ENCODE measurements at regions not wholly inside any gene's neighbourhood (a gene's known extent, or its start where the extent isn't known, plus 50 kb on each side); places are given as distances from the start of the nearest gene placed in this dataset.
"Not testable (repeated sequence)": the region's sequence is repeated elsewhere in the genome, so short reads cannot be mapped to it uniquely, and the experiment has no call there.

- H3K27ac Mint-ChIP-seq = no peak overlapping the region
- DNase-seq = no peak
- H3K4me3 Mint-ChIP-seq = no peak overlapping the region
- H3K4me1 Mint-ChIP-seq = no peaks in the 10 kb centered on the region
- no peaks in the 10 kb centered on the region for H3K27me3 Mint-ChIP-seq
- H3K36me3 Mint-ChIP-seq = no peaks in the 10 kb centered on the region
- no peaks in the 10 kb centered on the region for H3K9me3 Mint-ChIP-seq
- CTCF ChIA-PET = no interaction called here
Measured at GRCh38 chr6:81940451-81940985, 188.0 kb upstream of the TENT5A start.

GRCh38 chr6:81939766-81940165 is 187.3 kb upstream of the TENT5A start:
- Mint-ChIP-seq H3K27ac (no peak overlapping the region), H3K9me3 (no peaks in the 10 kb centered on the region), H3K36me3 (no peaks in the 10 kb centered on the region), H3K4me1 (no peaks in the 10 kb centered on the region), H3K4me3 (no peak overlapping the region), H3K27me3 (no peaks in the 10 kb centered on the region)
- CTCF ChIA-PET = no interaction called here
- DNase-seq = no peak

GRCh38 chr6:81938991-81939732 is 186.7 kb upstream of the TENT5A start:
- H3K4me1 Mint-ChIP-seq = no peaks in the 10 kb centered on the region
- H3K27ac Mint-ChIP-seq = no peak overlapping the region
- no peaks in the 10 kb centered on the region for H3K27me3 Mint-ChIP-seq
- CTCF ChIA-PET = no interaction called here
- no peaks in the 10 kb centered on the region for H3K36me3 Mint-ChIP-seq
- no peak for DNase-seq
- no peaks in the 10 kb centered on the region for H3K9me3 Mint-ChIP-seq
- H3K4me3 Mint-ChIP-seq = no peak overlapping the region

- no peak for DNase-seq
- no peaks in the 10 kb centered on the region for H3K27me3 Mint-ChIP-seq
- no peak overlapping the region for H3K4me3 Mint-ChIP-seq
- no peaks in the 10 kb centered on the region for H3K36me3 Mint-ChIP-seq
- no peaks in the 10 kb centered on the region for H3K4me1 Mint-ChIP-seq
- CTCF ChIA-PET = no interaction called here
- H3K27ac Mint-ChIP-seq = no peak overlapping the region
- no peaks in the 10 kb centered on the region for H3K9me3 Mint-ChIP-seq
Measured at GRCh38 chr6:81938014-81938856, 185.8 kb upstream of the TENT5A start.

GRCh38 chr6:81937296-81937937 is 184.9 kb upstream of the TENT5A start:
- CTCF ChIA-PET = no interaction called here

GRCh38 chr6:81934936-81935335 is 182.5 kb upstream of the TENT5A start:
- CTCF ChIA-PET = no interaction called here
- DNase-seq = no peak
- Mint-ChIP-seq H3K9me3 (no peaks in the 10 kb centered on the region), H3K4me1 (no peaks in the 10 kb centered on the region), H3K27me3 (no peaks in the 10 kb centered on the region), H3K4me3 (no peak overlapping the region), H3K27ac (no peak overlapping the region), H3K36me3 (no peaks in the 10 kb centered on the region)

More at GRCh38 chr6:81937296-81937937, 184.9 kb upstream of the TENT5A start:
- Mint-ChIP-seq H3K27ac (no peak overlapping the region), H3K36me3 (no peaks in the 10 kb centered on the region), H3K4me1 (no peaks in the 10 kb centered on the region), H3K4me3 (no peak overlapping the region), H3K9me3 (no peaks in the 10 kb centered on the region), H3K27me3 (no peaks in the 10 kb centered on the region)
- DNase-seq = no peak

GRCh38 chr6:81933608-81934051 is 181.1 kb upstream of the TENT5A start:
- H3K27me3 Mint-ChIP-seq = no peaks in the 10 kb centered on the region
- H3K4me1 Mint-ChIP-seq = no peaks in the 10 kb centered on the region
- H3K27ac Mint-ChIP-seq = no peak overlapping the region
- DNase-seq = no peak
- no peak overlapping the region for H3K4me3 Mint-ChIP-seq
- no peaks in the 10 kb centered on the region for H3K36me3 Mint-ChIP-seq
- CTCF ChIA-PET = no interaction called here
- no peaks in the 10 kb centered on the region for H3K9me3 Mint-ChIP-seq

GRCh38 chr6:81933089-81933488 is 180.6 kb upstream of the TENT5A start:
- Mint-ChIP-seq H3K27ac (no peak overlapping the region), H3K4me3 (no peak overlapping the region), H3K36me3 (no peaks in the 10 kb centered on the region), H3K9me3 (no peaks in the 10 kb centered on the region), H3K4me1 (no peaks in the 10 kb centered on the region), H3K27me3 (no peaks in the 10 kb centered on the region)
- CTCF ChIA-PET = no interaction called here
- no peak for DNase-seq

GRCh38 chr6:81932448-81932847 is 180.0 kb upstream of the TENT5A start:
- H3K27ac Mint-ChIP-seq, H3K36me3 Mint-ChIP-seq, CTCF ChIA-PET, H3K9me3 Mint-ChIP-seq, DNase-seq, H3K4me3 Mint-ChIP-seq, H3K27me3 Mint-ChIP-seq, H3K4me1 Mint-ChIP-seq: not testable (repeated sequence)

- CTCF ChIA-PET = no interaction called here
- Mint-ChIP-seq H3K4me3 (no peak overlapping the region), H3K27ac (no peak overlapping the region), H3K27me3 (no peaks in the 10 kb centered on the region), H3K9me3 (no peaks in the 10 kb centered on the region), H3K4me1 (no peaks in the 10 kb centered on the region), H3K36me3 (no peaks in the 10 kb centered on the region)
- no peak for DNase-seq
Measured at GRCh38 chr6:81929828-81930227, 177.3 kb upstream of the TENT5A start.

GRCh38 chr6:81925201-81925600 is 172.7 kb upstream of the TENT5A start:
- Mint-ChIP-seq H3K9me3 (no peaks in the 10 kb centered on the region), H3K36me3 (no peaks in the 10 kb centered on the region), H3K27ac (no peak overlapping the region), H3K4me3 (no peak overlapping the region), H3K4me1 (no peaks in the 10 kb centered on the region), H3K27me3 (no peaks in the 10 kb centered on the region)
- CTCF ChIA-PET = no interaction called here
- DNase-seq = no peak

- Mint-ChIP-seq H3K36me3 (no peaks in the 10 kb centered on the region), H3K27me3 (no peaks in the 10 kb centered on the region), H3K9me3 (no peaks in the 10 kb centered on the region), H3K4me1 (no peaks in the 10 kb centered on the region), H3K4me3 (no peak overlapping the region), H3K27ac (no peak overlapping the region)
- DNase-seq = no peak
- CTCF ChIA-PET = no interaction called here
Measured at GRCh38 chr6:81909981-81910900, 157.8 kb upstream of the TENT5A start.

GRCh38 chr6:81909162-81909561 is 156.7 kb upstream of the TENT5A start:
- Mint-ChIP-seq H3K27me3 (no peaks in the 10 kb centered on the region), H3K4me1 (no peaks in the 10 kb centered on the region), H3K9me3 (no peaks in the 10 kb centered on the region), H3K36me3 (no peaks in the 10 kb centered on the region), H3K27ac (no peak overlapping the region), H3K4me3 (no peak overlapping the region)
- CTCF ChIA-PET = no interaction called here
- DNase-seq = no peak

GRCh38 chr6:81906709-81907204 is 154.3 kb upstream of the TENT5A start:
- DNase-seq = no peak
- Mint-ChIP-seq H3K27ac (no peak overlapping the region), H3K36me3 (no peaks in the 10 kb centered on the region), H3K9me3 (no peaks in the 10 kb centered on the region), H3K4me3 (no peak overlapping the region), H3K27me3 (no peaks in the 10 kb centered on the region), H3K4me1 (no peaks in the 10 kb centered on the region)
- CTCF ChIA-PET = no interaction called here

Measured in activated naive CD4-positive, alpha-beta T cell treated with anti-CD3 and anti-CD28 coated beads, Interleukin-2, amount 10 ng/mL, durations not matched to agents 7 days and 5 days (primary cell).